B cell (primary cell): ENCODE measurements at regions not wholly inside any gene's neighbourhood (a gene's known extent, or its start where the extent isn't known, plus 50 kb on each side); places are given as distances from the start of the nearest gene placed in this dataset.

ENCODE experiments used
- ATAC-seq: fragments of 200-7000 bp; cut with Tn5 transposase; one replicate; pipeline ENCODE4 v1.10.0; 2021; ENCODE audit warnings: low read depth, mild to moderate bottlenecking, moderate number of reproducible peaks, moderate library complexity
- CTCF ChIA-PET: fragments of 350-600 bp; sonication (Branson Sonifier 250); formaldehyde crosslinking; loops from one replicate; lab custom pipeline; 2021; ENCODE audit warnings: antibody characterized with exemption, inconsistent platforms; lab: Charles Lee
- POLR2A ChIA-PET: fragments of 350-600 bp; sonication (Branson Sonifier 250); formaldehyde crosslinking; loops from one replicate; lab custom pipeline; 2021; ENCODE audit warnings: antibody characterized with exemption; lab: Charles Lee
- DNase-seq: peaks from one replicate; pipeline ENCODE4 v3.0.0; 2013
- H2AFZ ChIP-seq: 2 replicates; pipeline ENCODE4 v1.6.1; 2012; ENCODE audit warnings: mild to moderate bottlenecking, low read depth, low read length; ENCODE audit not compliant: insufficient read depth, poor library complexity, severe bottlenecking
- H3K27ac ChIP-seq, 2 donors: 1 replicate in 1 of 2; 2 replicates in 1 of 2; pipeline ENCODE4 v1.5.1; 2012 to 2013; ENCODE audit warnings: low read length in 2 of 2, mild to moderate bottlenecking in 2 of 2, moderate library complexity in 1 of 2
- H3K27me3 ChIP-seq, 4 experiments: fragments of 200-600 bp in 1 of 4; sonication (generic) in 1 of 4; replicated peaks in 1 of 4; 1 replicate in 2 of 4; 2 replicates in 2 of 4; pipeline versions ENCODE4 v1.6.1 to v1.7.0; 2013 to 2016; ENCODE audit warnings: low read length in 3 of 4, mild to moderate bottlenecking in 2 of 4, mixed read lengths in 1 of 4, moderate library complexity in 1 of 4; ENCODE audit not compliant: insufficient read depth in 4 of 4, control insufficient read depth in 3 of 4; ENCODE audit errors: control extremely low read depth in 1 of 4
- H3K36me3 ChIP-seq, 2 experiments: replicated peaks in 1 of 2; 1 replicate in 1 of 2; 2 replicates in 1 of 2; pipeline versions ENCODE4 v1.6.1 to v1.7.1; 2013; ENCODE audit warnings: low read length in 1 of 2; ENCODE audit not compliant: insufficient read depth in 2 of 2, control insufficient read depth in 1 of 2; ENCODE audit errors: control extremely low read depth in 1 of 2, extremely low read depth in 1 of 2
- H3K4me1 ChIP-seq, 2 donors: fragments of 200-600 bp in 1 of 2; sonication (generic) in 1 of 2; 1 replicate in 1 of 2; 2 replicates in 1 of 2; pipeline versions ENCODE4 v1.5.1 to v1.6.1; 2013 to 2017; ENCODE audit warnings: low read length in 2 of 2; ENCODE audit not compliant: control insufficient read depth in 2 of 2, insufficient read depth in 2 of 2
- H3K4me2 ChIP-seq: replicated peaks from 2 replicates; pipeline ENCODE3; 2012; ENCODE audit warnings: mild to moderate bottlenecking, low read depth, low read length; ENCODE audit not compliant: poor library complexity, severe bottlenecking
- H3K4me3 ChIP-seq, 5 experiments: fragments of 200-600 bp in 1 of 5; sonication (generic) in 1 of 5; 1 replicate in 3 of 5; 2 replicates in 2 of 5; pipeline versions ENCODE4 v1.5.1 to v1.7.0; 2011 to 2016; ENCODE audit warnings: low read length in 4 of 5, mild to moderate bottlenecking in 4 of 5, low read depth in 2 of 5, control low read depth in 1 of 5, moderate library complexity in 1 of 5; ENCODE audit not compliant: insufficient read depth in 1 of 5; ENCODE audit errors: control extremely low read depth in 1 of 5, extremely low read depth in 1 of 5
- H3K79me2 ChIP-seq: fragments of 200-600 bp; sonication (generic); one replicate; pipeline ENCODE4 v1.6.0; 2016; ENCODE audit warnings: low read length; ENCODE audit not compliant: control insufficient read depth, insufficient read depth
- H3K9ac ChIP-seq: fragments of 200-600 bp; sonication (generic); 2 replicates; pipeline ENCODE4 v1.6.1; 2017; ENCODE audit warnings: mild to moderate bottlenecking, low read length, moderate library complexity
- H3K9me3 ChIP-seq, 3 donors: one replicate each; pipeline versions ENCODE4 v1.6.1 to v1.7.1; 2013; ENCODE audit warnings: low read length in 2 of 3; ENCODE audit not compliant: control insufficient read depth in 2 of 3, insufficient read depth in 1 of 3; ENCODE audit errors: control extremely low read depth in 1 of 3
- H4K20me1 ChIP-seq: 2 replicates; pipeline ENCODE4 v1.6.0; 2012; ENCODE audit warnings: mild to moderate bottlenecking, low read length; ENCODE audit not compliant: insufficient read depth, control insufficient read depth, poor library complexity, severe bottlenecking
- H3K27ac Mint-ChIP-seq: one replicate; pipeline ENCODE4 v1.8.0; 2021; ENCODE audit warnings: mixed read lengths
- H3K27me3 Mint-ChIP-seq: one replicate; pipeline ENCODE4 v1.8.0; 2021; ENCODE audit warnings: mixed read lengths
- H3K4me1 Mint-ChIP-seq: one replicate; pipeline ENCODE4 v1.8.0; 2021; ENCODE audit warnings: mixed read lengths
- H3K4me3 Mint-ChIP-seq: one replicate; pipeline ENCODE4 v1.8.0; 2021; ENCODE audit warnings: mixed read lengths
- H3K9me3 Mint-ChIP-seq: one replicate; pipeline ENCODE4 v1.8.0; 2022; ENCODE audit warnings: mixed read lengths; ENCODE audit not compliant: insufficient read depth
- EZH2 ChIP-seq: IDR thresholded peaks from 2 replicates; pipeline ENCODE4 v1.6.1; 2012; ENCODE audit warnings: borderline replicate concordance, low read depth, mild to moderate bottlenecking, moderate library complexity, low read length; ENCODE audit not compliant: insufficient read depth, poor library complexity, severe bottlenecking
- whole genome bisulfite sequencing: methylation state at CpG from one replicate; pipeline ENCODE4 v1.1.5; 2013; ENCODE audit warnings: missing lambda C conversion rate; ENCODE audit not compliant: insufficient coverage; 5-methylcytosine and 5-hydroxymethylcytosine counted together
- intact Hi-C: fragments of 100-400 bp; cut with micrococcal nuclease; formaldehyde crosslinking; loops from one replicate; pipeline ENCODE4 v1.10.0; 2022
- TF ChIP-seq, protein P1 (sequence below): fragments of 200-600 bp; IDR thresholded peaks from one replicate; pipeline ENCODE4 v1.8.0; 2022; ENCODE audit warnings: antibody characterized with exemption, mild to moderate bottlenecking

DNA sequence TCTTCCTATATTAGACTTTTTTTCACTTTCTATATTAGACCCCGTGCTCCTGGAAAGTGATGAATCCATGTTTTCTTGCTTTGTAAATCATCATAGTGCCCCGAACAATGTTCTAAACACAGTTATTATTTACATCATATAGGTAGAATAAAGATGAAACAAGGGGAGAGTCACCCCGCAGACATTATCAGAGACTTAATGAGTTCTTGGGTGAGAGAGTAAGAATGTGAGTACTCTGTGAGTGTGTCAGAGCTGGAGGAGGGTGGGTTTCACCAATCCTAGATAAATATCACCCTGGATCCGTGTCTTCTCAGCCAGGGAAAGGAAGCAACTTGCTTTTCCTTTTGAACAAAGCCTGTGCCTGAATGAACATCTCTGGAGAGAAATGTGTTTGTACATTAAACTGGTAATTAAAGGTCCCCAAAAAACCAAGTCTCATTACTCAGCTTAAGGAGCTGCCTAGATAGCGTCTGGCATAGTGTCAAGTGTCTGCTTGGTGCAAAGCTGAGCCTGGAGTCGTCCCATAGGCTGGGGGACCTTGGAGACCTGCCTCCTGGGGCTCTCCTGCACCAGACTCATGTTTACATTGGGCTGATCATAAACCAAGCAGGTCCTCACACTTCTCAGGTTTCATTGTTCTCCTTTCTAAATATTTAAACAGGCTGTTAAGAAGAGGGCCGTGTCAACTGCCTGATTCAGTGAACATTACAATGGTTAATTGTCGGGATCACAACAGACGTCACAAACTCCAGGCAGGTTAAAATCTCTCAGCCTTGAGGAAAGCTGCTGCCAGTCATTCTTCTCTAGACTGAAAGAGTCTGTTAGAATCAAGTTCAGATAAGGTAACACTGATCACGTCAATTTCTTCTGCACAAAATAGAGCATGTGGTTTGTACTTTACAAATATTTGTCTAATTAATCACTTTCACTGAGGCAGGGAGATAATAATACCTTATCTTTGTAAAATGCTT is 179.7 kb upstream of the MYLIP start:
- H3K9me3 ChIP-seq, result peaks cover 0 to 10% (median 0%) of the 10 kb centered on the region in 3 donors
- ATAC-seq (no peak), DNase-seq (no peak)
- no peaks in the 10 kb centered on the region for H3K36me3 ChIP-seq
- no peaks in the 10 kb centered on the region for H3K4me1 ChIP-seq
- H3K27ac ChIP-seq, result no peak overlapping the region
- CTCF ChIA-PET, result interaction anchor here (1.0 kb wide), 1 partner anchor 53 kb away, joined by 3 read pairs; no protein-coding TSS in a partner anchor
- TF ChIP-seq EZH2, result no peak
- TF ChIP-seq, protein P1, sequence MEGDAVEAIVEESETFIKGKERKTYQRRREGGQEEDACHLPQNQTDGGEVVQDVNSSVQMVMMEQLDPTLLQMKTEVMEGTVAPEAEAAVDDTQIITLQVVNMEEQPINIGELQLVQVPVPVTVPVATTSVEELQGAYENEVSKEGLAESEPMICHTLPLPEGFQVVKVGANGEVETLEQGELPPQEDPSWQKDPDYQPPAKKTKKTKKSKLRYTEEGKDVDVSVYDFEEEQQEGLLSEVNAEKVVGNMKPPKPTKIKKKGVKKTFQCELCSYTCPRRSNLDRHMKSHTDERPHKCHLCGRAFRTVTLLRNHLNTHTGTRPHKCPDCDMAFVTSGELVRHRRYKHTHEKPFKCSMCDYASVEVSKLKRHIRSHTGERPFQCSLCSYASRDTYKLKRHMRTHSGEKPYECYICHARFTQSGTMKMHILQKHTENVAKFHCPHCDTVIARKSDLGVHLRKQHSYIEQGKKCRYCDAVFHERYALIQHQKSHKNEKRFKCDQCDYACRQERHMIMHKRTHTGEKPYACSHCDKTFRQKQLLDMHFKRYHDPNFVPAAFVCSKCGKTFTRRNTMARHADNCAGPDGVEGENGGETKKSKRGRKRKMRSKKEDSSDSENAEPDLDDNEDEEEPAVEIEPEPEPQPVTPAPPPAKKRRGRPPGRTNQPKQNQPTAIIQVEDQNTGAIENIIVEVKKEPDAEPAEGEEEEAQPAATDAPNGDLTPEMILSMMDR, result no peak
- intact Hi-C loops, result no loop called here
- H3K79me2 ChIP-seq, result no peaks in the 10 kb centered on the region
- Mint-ChIP-seq H3K27me3 (no peaks in the 10 kb centered on the region), H3K4me1 (peaks cover 15% of the 10 kb centered on the region), H3K4me3 (no peak overlapping the region), H3K9me3 (no peaks in the 10 kb centered on the region), H3K27ac (no peak overlapping the region)
- no peak overlapping the region for H2AFZ ChIP-seq
- POLR2A ChIA-PET, result no interaction called here
- H3K27me3 ChIP-seq, result no peaks in the 10 kb centered on the region
- no peak overlapping the region for H3K9ac ChIP-seq
- no peak overlapping the region for H3K4me2 ChIP-seq
- WGBS, result 92% methylated on average over 5 of the region's 10 CpGs
- H3K4me3 ChIP-seq, result no peak overlapping the region
- no peaks in the 10 kb centered on the region for H4K20me1 ChIP-seq

DNA sequence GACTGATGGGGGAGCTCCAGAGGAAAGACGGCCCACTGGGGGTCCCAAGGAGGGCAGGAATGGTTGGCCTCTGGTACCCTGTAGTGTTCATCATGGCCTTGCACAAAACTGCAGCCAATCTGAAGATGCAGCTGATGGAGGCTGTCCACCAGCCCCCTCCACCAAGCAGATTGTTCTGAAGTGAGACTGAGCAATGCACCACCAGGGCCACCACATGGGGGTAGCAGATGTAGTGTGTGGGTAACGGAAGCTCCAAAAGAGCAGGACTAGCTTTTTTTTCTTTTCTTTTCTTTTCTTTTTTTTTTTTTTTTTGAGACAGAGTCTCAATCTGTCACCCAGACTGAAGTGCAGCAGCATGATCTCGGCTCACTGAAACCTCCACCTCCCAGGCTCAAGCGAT is 181.0 kb upstream of the MYLIP start:
- POLR2A ChIA-PET, result no interaction called here

More for the DNA sequence above, 181.0 kb upstream of the MYLIP start:
- intact Hi-C loops, result no loop called here
- Histone ChIP-seq H2AFZ (no peak overlapping the region), H3K27me3 (no peaks in the 10 kb centered on the region), H3K4me2 (no peak overlapping the region), H3K36me3 (no peaks in the 10 kb centered on the region), H4K20me1 (no peaks in the 10 kb centered on the region), H3K9ac (no peak overlapping the region), H3K4me3 (no peak overlapping the region), H3K9me3 (peaks cover 0 to 10% (median 0%) of the 10 kb centered on the region in 3 donors), H3K79me2 (no peaks in the 10 kb centered on the region), H3K4me1 (no peaks in the 10 kb centered on the region), H3K27ac (no peak overlapping the region)
- peaks cover 9% of the 10 kb centered on the region for H3K4me1 Mint-ChIP-seq
- ATAC-seq, result no peak
- no peaks in the 10 kb centered on the region for H3K27me3 Mint-ChIP-seq
- no peak overlapping the region for H3K27ac Mint-ChIP-seq
- H3K4me3 Mint-ChIP-seq, result no peak overlapping the region
- CTCF ChIA-PET, result interaction anchor here (1.0 to 1.4 kb wide), 2 partner anchors 11 to 51 kb away, joined by 3 read pairs; no protein-coding TSS in a partner anchor
- 83% methylated on average over 1 of the region's 4 CpGs for WGBS
- TF ChIP-seq, protein P1, result no peak
- no peak for TF ChIP-seq EZH2
- DNase-seq, result no peak
- no peaks in the 10 kb centered on the region for H3K9me3 Mint-ChIP-seq
